CD8-positive, alpha-beta memory T cell (primary cell): ENCODE measurements at regions not wholly inside any gene's neighbourhood (a gene's known extent, or its start where the extent isn't known, plus 50 kb on each side); places are given as distances from the start of the nearest gene placed in this dataset.

Experiments
- CTCF ChIA-PET: fragments of 350-600 bp; sonication (Branson Sonifier 250); formaldehyde crosslinking; loops from one replicate; lab custom pipeline; 2021; ENCODE audit warnings: antibody characterized with exemption; lab: Charles Lee
- POLR2A ChIA-PET: fragments of 350-600 bp; sonication (Branson Sonifier 250); formaldehyde crosslinking; loops from one replicate; lab custom pipeline; 2021; ENCODE audit warnings: antibody characterized with exemption; lab: Charles Lee
- DNase-seq, 5 donors: peaks; one replicate each; pipeline versions ENCODE4 v3.0.0 to v3.0.0-alpha.2; 2020 to 2022; ENCODE audit warnings: mixed read lengths in 1 of 5
- H3K27ac ChIP-seq: one replicate; pipeline ENCODE4 v1.7.0; 2013; ENCODE audit warnings: low read depth, mild to moderate bottlenecking, low read length, moderate library complexity
- H3K27me3 ChIP-seq: 2 replicates; pipeline ENCODE4 v1.7.0; 2013; ENCODE audit warnings: low read length, mild to moderate bottlenecking; ENCODE audit not compliant: insufficient read depth, poor library complexity, severe bottlenecking
- H3K36me3 ChIP-seq: 2 replicates; pipeline ENCODE4 v1.7.0; 2013; ENCODE audit warnings: mild to moderate bottlenecking, low read length, moderate library complexity; ENCODE audit not compliant: insufficient read depth
- H3K4me1 ChIP-seq: 2 replicates; pipeline ENCODE4 v1.7.0; 2013; ENCODE audit warnings: mild to moderate bottlenecking, low read length, moderate library complexity; ENCODE audit not compliant: insufficient read depth
- H3K4me3 ChIP-seq: 2 replicates; pipeline ENCODE4 v1.7.0; 2013; ENCODE audit warnings: mild to moderate bottlenecking, low read length
- H3K9me3 ChIP-seq: 2 replicates; pipeline ENCODE4 v1.7.0; 2013; ENCODE audit warnings: mild to moderate bottlenecking, low read length
- H3K27ac Mint-ChIP-seq, 8 donors: one replicate each; pipeline ENCODE4 v1.8.0; 2020 to 2021; ENCODE audit warnings: mixed read lengths in 8 of 8, mild to moderate bottlenecking in 6 of 8, inconsistent platforms in 3 of 8, moderate library complexity in 3 of 8
- H3K27me3 Mint-ChIP-seq, 2 donors: one replicate each; pipeline ENCODE4 v1.8.0; 2020 to 2021; ENCODE audit warnings: mixed read lengths in 2 of 2, mild to moderate bottlenecking in 1 of 2, moderate library complexity in 1 of 2
- H3K36me3 Mint-ChIP-seq, 3 donors: one replicate each; pipeline ENCODE4 v1.8.0; 2020 to 2021; ENCODE audit warnings: mixed read lengths in 3 of 3, inconsistent platforms in 1 of 3, mild to moderate bottlenecking in 1 of 3
- H3K4me1 Mint-ChIP-seq, 3 donors: one replicate each; pipeline ENCODE4 v1.8.0; 2020 to 2021; ENCODE audit warnings: mixed read lengths in 3 of 3, inconsistent platforms in 1 of 3, mild to moderate bottlenecking in 1 of 3
- H3K4me3 Mint-ChIP-seq, 7 donors: one replicate each; pipeline ENCODE4 v1.8.0; 2020 to 2021; ENCODE audit warnings: mixed read lengths in 7 of 7, mild to moderate bottlenecking in 6 of 7, moderate library complexity in 4 of 7, inconsistent platforms in 2 of 7
- H3K9me3 Mint-ChIP-seq, 5 donors: one replicate each; pipeline ENCODE4 v1.8.0; 2020 to 2022; ENCODE audit warnings: mixed read lengths in 5 of 5, mild to moderate bottlenecking in 3 of 5, moderate library complexity in 2 of 5, inconsistent platforms in 1 of 5

- no peak overlapping the region for H3K27ac ChIP-seq
- no peak overlapping the region for H3K4me3 Mint-ChIP-seq
- no peak overlapping the region for H3K4me3 ChIP-seq
- DNase-seq = no peak
- ChIA-PET POLR2A (no interaction called here), CTCF (no interaction called here)
- H3K27me3 Mint-ChIP-seq = peaks cover 9 to 34% of the 10 kb centered on the region in 2 donors
- H3K27ac Mint-ChIP-seq = no peak overlapping the region
- H3K36me3 ChIP-seq = no peaks in the 10 kb centered on the region
- no peaks in the 10 kb centered on the region for H3K4me1 Mint-ChIP-seq
- H3K27me3 ChIP-seq = no peaks in the 10 kb centered on the region
- H3K4me1 ChIP-seq = no peaks in the 10 kb centered on the region
- H3K36me3 Mint-ChIP-seq = no peaks in the 10 kb centered on the region
- no peaks in the 10 kb centered on the region for H3K9me3 Mint-ChIP-seq
- H3K9me3 ChIP-seq = no peaks in the 10 kb centered on the region
These were observed 110.1 kb upstream of the DPYD start for GRCh38 chr1:98030976-98031375.

DNA sequence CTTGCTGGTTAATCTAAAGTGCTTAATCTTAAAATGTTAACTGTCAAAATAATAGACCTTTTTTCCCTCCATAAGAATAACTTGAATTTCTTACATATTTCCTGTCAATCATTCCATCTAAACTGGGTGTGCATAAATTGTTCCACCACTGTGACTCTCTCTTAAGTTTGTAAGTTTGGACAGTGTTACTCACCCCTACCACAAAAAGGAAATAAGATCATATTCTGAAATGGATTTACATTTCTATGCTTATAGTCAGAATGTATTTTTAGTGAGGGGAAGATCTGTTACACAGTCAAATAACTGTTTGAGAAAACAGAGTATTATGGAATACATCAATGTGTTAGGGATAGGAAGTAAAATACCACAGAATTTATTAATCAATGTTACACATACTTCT, 109.6 kb upstream of the DPYD start:
- no peak overlapping the region for H3K27ac Mint-ChIP-seq
- H3K4me1 Mint-ChIP-seq = no peaks in the 10 kb centered on the region
- H3K27me3 Mint-ChIP-seq = peaks cover 9 to 32% of the 10 kb centered on the region in 2 donors
- no peaks in the 10 kb centered on the region for H3K4me1 ChIP-seq
- H3K36me3 ChIP-seq = no peaks in the 10 kb centered on the region
- no peaks in the 10 kb centered on the region for H3K9me3 ChIP-seq
- no peak overlapping the region for H3K27ac ChIP-seq
- H3K4me3 Mint-ChIP-seq = no peak overlapping the region
- no peak for DNase-seq
- H3K27me3 ChIP-seq = no peaks in the 10 kb centered on the region
- ChIA-PET POLR2A (no interaction called here), CTCF (no interaction called here)
- H3K9me3 Mint-ChIP-seq = no peaks in the 10 kb centered on the region
- no peaks in the 10 kb centered on the region for H3K36me3 Mint-ChIP-seq
- no peak overlapping the region for H3K4me3 ChIP-seq

GRCh38 chr1:98028800-98029199, 108.0 kb upstream of the DPYD start:
- H3K4me3 ChIP-seq = no peak overlapping the region
- ChIA-PET POLR2A (no interaction called here), CTCF (no interaction called here)
- H3K4me3 Mint-ChIP-seq = no peak overlapping the region
- no peaks in the 10 kb centered on the region for H3K4me1 ChIP-seq
- H3K36me3 Mint-ChIP-seq = no peaks in the 10 kb centered on the region
- no peaks in the 10 kb centered on the region for H3K27me3 ChIP-seq
- peaks cover 2 to 23% of the 10 kb centered on the region in 2 donors for H3K27me3 Mint-ChIP-seq
- no peaks in the 10 kb centered on the region for H3K4me1 Mint-ChIP-seq
- H3K27ac Mint-ChIP-seq = no peak overlapping the region
- no peak for DNase-seq
- H3K9me3 ChIP-seq = no peaks in the 10 kb centered on the region
- H3K36me3 ChIP-seq = no peaks in the 10 kb centered on the region
- H3K27ac ChIP-seq = no peak overlapping the region
- H3K9me3 Mint-ChIP-seq = no peaks in the 10 kb centered on the region

DNA sequence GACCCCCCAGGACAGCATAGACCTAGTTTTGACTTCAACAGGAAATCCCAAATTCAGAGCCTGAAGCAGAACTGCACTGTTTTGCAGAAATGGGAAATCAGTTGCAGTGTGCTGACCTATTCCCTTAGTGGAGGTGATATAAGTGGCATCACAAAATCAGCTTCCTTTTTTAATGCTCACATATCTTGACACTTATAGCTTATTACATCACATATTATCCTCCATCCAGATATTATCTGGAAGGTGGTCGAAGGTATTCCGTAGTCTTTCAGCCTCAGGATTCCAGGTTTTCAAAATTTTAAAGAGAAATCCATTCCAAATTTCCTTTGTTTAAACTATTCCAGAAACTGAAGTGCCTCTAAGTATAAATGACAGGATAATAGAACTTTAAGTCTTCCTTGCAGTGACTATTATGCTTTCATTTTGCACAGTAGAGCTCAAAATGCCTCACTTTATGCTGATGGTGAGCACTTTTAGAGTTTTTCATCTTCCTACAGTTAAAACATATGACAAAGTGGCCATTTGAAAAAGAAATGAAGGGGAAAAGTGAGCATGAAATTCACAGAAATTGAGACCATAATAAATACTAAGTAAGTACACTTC, 106.4 kb upstream of the DPYD start:
- no peak overlapping the region for H3K27ac ChIP-seq
- no peaks in the 10 kb centered on the region for H3K9me3 ChIP-seq
- H3K4me1 Mint-ChIP-seq = no peaks in the 10 kb centered on the region
- no peaks in the 10 kb centered on the region for H3K9me3 Mint-ChIP-seq
- no peaks in the 10 kb centered on the region for H3K36me3 Mint-ChIP-seq
- H3K4me3 ChIP-seq = no peak overlapping the region
- H3K36me3 ChIP-seq = no peaks in the 10 kb centered on the region
- POLR2A ChIA-PET = no interaction called here
- no peak overlapping the region for H3K27ac Mint-ChIP-seq
- no peak for DNase-seq
- CTCF ChIA-PET = no interaction called here
- H3K4me1 ChIP-seq = no peaks in the 10 kb centered on the region
- H3K27me3 Mint-ChIP-seq = peaks cover 2 to 21% of the 10 kb centered on the region in 2 donors
- H3K27me3 ChIP-seq = no peaks in the 10 kb centered on the region
- H3K4me3 Mint-ChIP-seq = no peak overlapping the region

- H3K27me3 Mint-ChIP-seq = peaks cover 5 to 27% of the 10 kb centered on the region in 2 donors
- POLR2A ChIA-PET = no interaction called here
These were observed 105.0 kb upstream of the DPYD start for GRCh38 chr1:98025858-98026257.

DNA sequence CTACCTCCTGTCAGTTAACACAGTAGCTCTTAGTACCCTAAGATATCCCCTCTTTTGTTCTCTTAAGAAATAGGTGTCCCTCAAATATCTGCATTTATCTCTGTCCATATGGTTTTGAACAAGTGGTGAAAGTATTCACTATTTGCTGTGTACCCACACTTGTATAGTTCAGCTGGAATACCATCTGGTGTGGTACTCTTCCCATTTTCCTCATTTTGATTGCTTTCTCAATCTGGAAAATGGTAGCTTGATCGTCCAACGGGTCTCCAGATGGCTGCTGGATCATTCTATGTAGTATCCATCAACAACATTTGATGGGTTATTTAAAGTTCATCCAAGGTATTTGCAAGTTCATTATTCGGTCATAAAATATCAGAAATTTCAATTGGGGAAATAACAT, 100.3 kb upstream of the DPYD start:
- Histone ChIP-seq H3K36me3 (no peaks in the 10 kb centered on the region), H3K27ac (no peak overlapping the region), H3K27me3 (no peaks in the 10 kb centered on the region), H3K4me1 (no peaks in the 10 kb centered on the region), H3K9me3 (no peaks in the 10 kb centered on the region), H3K4me3 (no peak overlapping the region)
- no peak for DNase-seq
- Mint-ChIP-seq H3K4me1 (no peaks in the 10 kb centered on the region), H3K27me3 (peaks cover 2 to 27% of the 10 kb centered on the region in 2 donors), H3K27ac (no peak overlapping the region), H3K9me3 (no peaks in the 10 kb centered on the region), H3K36me3 (no peaks in the 10 kb centered on the region), H3K4me3 (no peak overlapping the region)
- ChIA-PET POLR2A (interaction anchor here (0.6 kb wide), 1 partner anchor 646 kb away, joined by 3 read pairs; no protein-coding TSS in a partner anchor), CTCF (no interaction called here)

More at GRCh38 chr1:98025858-98026257, 105.0 kb upstream of the DPYD start:
- no peak overlapping the region for H3K4me3 ChIP-seq
- no peak overlapping the region for H3K27ac Mint-ChIP-seq
- CTCF ChIA-PET = no interaction called here
- no peak overlapping the region for H3K4me3 Mint-ChIP-seq
- H3K4me1 ChIP-seq = no peaks in the 10 kb centered on the region
- no peaks in the 10 kb centered on the region for H3K9me3 ChIP-seq
- H3K36me3 ChIP-seq = no peaks in the 10 kb centered on the region
- H3K9me3 Mint-ChIP-seq = no peaks in the 10 kb centered on the region
- no peak for DNase-seq
- H3K36me3 Mint-ChIP-seq = no peaks in the 10 kb centered on the region
- no peaks in the 10 kb centered on the region for H3K4me1 Mint-ChIP-seq
- no peaks in the 10 kb centered on the region for H3K27me3 ChIP-seq
- no peak overlapping the region for H3K27ac ChIP-seq

DNA sequence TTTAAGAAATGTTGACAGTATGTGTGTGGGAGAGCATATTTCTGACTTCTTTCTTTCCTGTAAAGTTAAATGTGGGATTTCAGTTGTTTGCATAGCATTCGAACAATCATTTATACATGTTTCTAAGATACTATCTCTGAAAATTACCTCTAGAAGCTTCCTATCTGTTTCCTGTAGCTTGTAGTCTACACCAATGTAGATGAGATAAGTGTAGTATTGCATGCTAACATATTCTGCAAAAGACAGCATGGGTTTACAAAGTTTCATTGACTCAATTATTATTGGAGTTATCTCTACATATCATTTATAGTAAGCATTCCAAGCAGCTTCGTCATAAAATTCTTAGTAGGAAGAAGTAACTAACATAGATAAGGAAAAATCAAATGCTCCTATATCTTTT, 98.9 kb upstream of the DPYD start:
- H3K27me3 ChIP-seq = no peaks in the 10 kb centered on the region
- no peaks in the 10 kb centered on the region for H3K4me1 Mint-ChIP-seq
- DNase-seq = no peak
- no peak overlapping the region for H3K27ac ChIP-seq
- no peaks in the 10 kb centered on the region for H3K9me3 ChIP-seq
- H3K4me1 ChIP-seq = no peaks in the 10 kb centered on the region
- H3K9me3 Mint-ChIP-seq = no peaks in the 10 kb centered on the region
- no peaks in the 10 kb centered on the region for H3K36me3 Mint-ChIP-seq
- no peak overlapping the region for H3K4me3 Mint-ChIP-seq
- ChIA-PET POLR2A (no interaction called here), CTCF (no interaction called here)
- H3K4me3 ChIP-seq = no peak overlapping the region
- peaks cover 2 to 25% of the 10 kb centered on the region in 2 donors for H3K27me3 Mint-ChIP-seq
- no peak overlapping the region for H3K27ac Mint-ChIP-seq
- no peaks in the 10 kb centered on the region for H3K36me3 ChIP-seq

GRCh38 chr1:98018074-98018473, 97.2 kb upstream of the DPYD start:
- no peaks in the 10 kb centered on the region for H3K36me3 Mint-ChIP-seq
- Histone ChIP-seq H3K4me3 (no peak overlapping the region), H3K4me1 (no peaks in the 10 kb centered on the region), H3K27ac (no peak overlapping the region), H3K27me3 (no peaks in the 10 kb centered on the region), H3K36me3 (no peaks in the 10 kb centered on the region), H3K9me3 (no peaks in the 10 kb centered on the region)
- no peak overlapping the region for H3K4me3 Mint-ChIP-seq
- DNase-seq = no peak
- peaks cover 2 to 21% of the 10 kb centered on the region in 2 donors for H3K27me3 Mint-ChIP-seq
- POLR2A ChIA-PET = no interaction called here
- no peaks in the 10 kb centered on the region for H3K9me3 Mint-ChIP-seq
- CTCF ChIA-PET = no interaction called here
- H3K27ac Mint-ChIP-seq = no peak overlapping the region
- no peaks in the 10 kb centered on the region for H3K4me1 Mint-ChIP-seq
